ENCODE measurements at regions not wholly inside any gene's neighbourhood (a gene's known extent, or its start where the extent isn't known, plus 50 kb on each side); places are given as distances from the start of the nearest gene placed in this dataset.

DNA sequence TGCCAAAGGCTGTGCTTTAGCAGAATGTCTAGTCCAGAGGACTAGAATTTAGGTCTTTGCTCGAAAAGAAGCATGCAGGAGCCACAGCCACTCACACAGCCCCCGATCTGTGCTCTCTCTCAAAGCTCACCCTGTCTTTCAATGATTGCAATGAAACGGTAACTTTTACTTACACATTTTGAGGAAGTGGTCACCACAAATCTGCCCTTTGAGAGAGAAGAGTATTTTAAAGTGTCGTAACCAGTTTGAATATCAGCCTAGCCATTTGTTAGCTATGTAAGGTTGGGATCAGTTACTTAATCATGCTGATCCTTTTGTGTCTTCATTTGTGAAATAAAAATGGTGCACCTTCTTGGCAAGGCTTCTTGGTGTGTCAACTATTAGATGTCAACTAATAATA is 209.0 kb downstream of the TFAP2A start:
- Histone ChIP-seq H3K4me3 (ENCODE audit: low read depth in 2 of 2, low read length in 2 of 2) (no peak overlapping the region), H3K27me3 (ENCODE audit: control insufficient read depth, insufficient read depth, low read length) (no peaks in the 10 kb centered on the region), H3K9me3 (ENCODE audit: control insufficient read depth, insufficient read depth, low read depth, low read length) (no peaks in the 10 kb centered on the region), H3K4me1 (ENCODE audit: control insufficient read depth, insufficient read depth, low read length) (no peaks in the 10 kb centered on the region), H3K27ac (ENCODE audit: low read length) (no peak overlapping the region; the same call in 1 of the 2 replicates), H3K36me3 (ENCODE audit: control insufficient read depth, insufficient read depth, low read length) (no peaks in the 10 kb centered on the region)
- intact Hi-C loops (cut with micrococcal nuclease; ENCODE audit: unreplicated experiment) (no loop called here), in situ Hi-C loops (cut with HindIII; ENCODE audit: low pct_unique_long_range_greater_than_20kb, low sequenced_read_pairs) (no loop called here)
- BruUV-seq (replicated peaks): no TSS peak
- ChIA-PET CTCF (no interaction called here), POLR2A (no interaction called here)
- DNase-seq (ENCODE audit: low read depth, low spot score): no peak
- no peak for ATAC-seq
- TF ChIP-seq SIN3A (IDR thresholded peaks at IDR 0.05; ENCODE audit: borderline replicate concordance, insufficient read depth, low read depth, low read length) (no peak), TCF7L2 (IDR thresholded peaks at IDR 0.05; ENCODE audit: low read depth, low read length) (no peak), POLR2AphosphoS5 (IDR thresholded peaks at IDR 0.05; ENCODE audit: low read depth, low read length) (no peak)
- TF ChIP-seq, protein P1, sequence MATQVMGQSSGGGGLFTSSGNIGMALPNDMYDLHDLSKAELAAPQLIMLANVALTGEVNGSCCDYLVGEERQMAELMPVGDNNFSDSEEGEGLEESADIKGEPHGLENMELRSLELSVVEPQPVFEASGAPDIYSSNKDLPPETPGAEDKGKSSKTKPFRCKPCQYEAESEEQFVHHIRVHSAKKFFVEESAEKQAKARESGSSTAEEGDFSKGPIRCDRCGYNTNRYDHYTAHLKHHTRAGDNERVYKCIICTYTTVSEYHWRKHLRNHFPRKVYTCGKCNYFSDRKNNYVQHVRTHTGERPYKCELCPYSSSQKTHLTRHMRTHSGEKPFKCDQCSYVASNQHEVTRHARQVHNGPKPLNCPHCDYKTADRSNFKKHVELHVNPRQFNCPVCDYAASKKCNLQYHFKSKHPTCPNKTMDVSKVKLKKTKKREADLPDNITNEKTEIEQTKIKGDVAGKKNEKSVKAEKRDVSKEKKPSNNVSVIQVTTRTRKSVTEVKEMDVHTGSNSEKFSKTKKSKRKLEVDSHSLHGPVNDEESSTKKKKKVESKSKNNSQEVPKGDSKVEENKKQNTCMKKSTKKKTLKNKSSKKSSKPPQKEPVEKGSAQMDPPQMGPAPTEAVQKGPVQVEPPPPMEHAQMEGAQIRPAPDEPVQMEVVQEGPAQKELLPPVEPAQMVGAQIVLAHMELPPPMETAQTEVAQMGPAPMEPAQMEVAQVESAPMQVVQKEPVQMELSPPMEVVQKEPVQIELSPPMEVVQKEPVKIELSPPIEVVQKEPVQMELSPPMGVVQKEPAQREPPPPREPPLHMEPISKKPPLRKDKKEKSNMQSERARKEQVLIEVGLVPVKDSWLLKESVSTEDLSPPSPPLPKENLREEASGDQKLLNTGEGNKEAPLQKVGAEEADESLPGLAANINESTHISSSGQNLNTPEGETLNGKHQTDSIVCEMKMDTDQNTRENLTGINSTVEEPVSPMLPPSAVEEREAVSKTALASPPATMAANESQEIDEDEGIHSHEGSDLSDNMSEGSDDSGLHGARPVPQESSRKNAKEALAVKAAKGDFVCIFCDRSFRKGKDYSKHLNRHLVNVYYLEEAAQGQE (IDR thresholded peaks at IDR 0.05; ENCODE audit: insufficient read depth in 1 of 2, low read depth in 2 of 2, low read length in 1 of 2): no peak
- TF ChIP-seq, protein P2, sequence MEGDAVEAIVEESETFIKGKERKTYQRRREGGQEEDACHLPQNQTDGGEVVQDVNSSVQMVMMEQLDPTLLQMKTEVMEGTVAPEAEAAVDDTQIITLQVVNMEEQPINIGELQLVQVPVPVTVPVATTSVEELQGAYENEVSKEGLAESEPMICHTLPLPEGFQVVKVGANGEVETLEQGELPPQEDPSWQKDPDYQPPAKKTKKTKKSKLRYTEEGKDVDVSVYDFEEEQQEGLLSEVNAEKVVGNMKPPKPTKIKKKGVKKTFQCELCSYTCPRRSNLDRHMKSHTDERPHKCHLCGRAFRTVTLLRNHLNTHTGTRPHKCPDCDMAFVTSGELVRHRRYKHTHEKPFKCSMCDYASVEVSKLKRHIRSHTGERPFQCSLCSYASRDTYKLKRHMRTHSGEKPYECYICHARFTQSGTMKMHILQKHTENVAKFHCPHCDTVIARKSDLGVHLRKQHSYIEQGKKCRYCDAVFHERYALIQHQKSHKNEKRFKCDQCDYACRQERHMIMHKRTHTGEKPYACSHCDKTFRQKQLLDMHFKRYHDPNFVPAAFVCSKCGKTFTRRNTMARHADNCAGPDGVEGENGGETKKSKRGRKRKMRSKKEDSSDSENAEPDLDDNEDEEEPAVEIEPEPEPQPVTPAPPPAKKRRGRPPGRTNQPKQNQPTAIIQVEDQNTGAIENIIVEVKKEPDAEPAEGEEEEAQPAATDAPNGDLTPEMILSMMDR (IDR thresholded peaks at IDR 0.05): no peak

DNA sequence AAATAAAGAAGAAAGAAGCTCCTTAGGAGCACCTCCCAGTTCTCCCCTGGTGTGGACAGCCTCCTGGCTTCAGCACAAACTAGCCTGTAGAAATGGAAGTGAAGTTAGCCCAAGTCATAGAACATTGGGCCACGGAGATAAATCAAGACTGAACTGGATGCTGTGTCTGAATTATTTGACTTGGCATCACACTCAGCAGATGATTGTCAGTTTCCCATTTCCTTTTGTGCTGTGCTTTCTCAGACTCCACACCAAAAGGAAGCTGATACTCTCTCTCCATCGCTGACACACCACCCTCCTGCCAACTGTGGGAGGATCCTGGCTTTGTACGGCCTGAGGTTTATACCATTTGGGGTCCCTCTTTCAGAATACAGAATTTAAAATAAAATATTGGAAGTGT is 209.8 kb downstream of the TFAP2A start:
- no TSS peak for BruUV-seq (replicated peaks)
- Histone ChIP-seq H3K4me3 (ENCODE audit: low read depth in 2 of 2, low read length in 2 of 2) (no peak overlapping the region), H3K27ac (ENCODE audit: low read length) (no peak overlapping the region; the same call in 1 of the 2 replicates), H3K36me3 (ENCODE audit: control insufficient read depth, insufficient read depth, low read length) (no peaks in the 10 kb centered on the region), H3K9me3 (ENCODE audit: control insufficient read depth, insufficient read depth, low read depth, low read length) (no peaks in the 10 kb centered on the region), H3K27me3 (ENCODE audit: control insufficient read depth, insufficient read depth, low read length) (no peaks in the 10 kb centered on the region), H3K4me1 (ENCODE audit: control insufficient read depth, insufficient read depth, low read length) (no peaks in the 10 kb centered on the region)
- no peak for ATAC-seq
- TF ChIP-seq, protein P2 (IDR thresholded peaks at IDR 0.05): no peak
- TF ChIP-seq, protein P1 (IDR thresholded peaks at IDR 0.05; ENCODE audit: insufficient read depth in 1 of 2, low read depth in 2 of 2, low read length in 1 of 2): no peak
- TF ChIP-seq TCF7L2 (IDR thresholded peaks at IDR 0.05; ENCODE audit: low read depth, low read length) (no peak), SIN3A (IDR thresholded peaks at IDR 0.05; ENCODE audit: borderline replicate concordance, insufficient read depth, low read depth, low read length) (no peak), POLR2AphosphoS5 (IDR thresholded peaks at IDR 0.05; ENCODE audit: low read depth, low read length) (no peak)
- ChIA-PET CTCF (no interaction called here), POLR2A (no interaction called here)
- in situ Hi-C loops (cut with HindIII; ENCODE audit: low pct_unique_long_range_greater_than_20kb, low sequenced_read_pairs) (no loop called here), intact Hi-C loops (cut with micrococcal nuclease; ENCODE audit: unreplicated experiment) (no loop called here)
- DNase-seq (ENCODE audit: low read depth, low spot score): no peak

All from Panc1 (cell line).